Activated CD8-positive, alpha-beta memory T cell treated with anti-CD3 and anti-CD28 coated beads for 48 hours (primary cell): ENCODE measurements at regions not wholly inside any gene's neighbourhood (a gene's known extent, or its start where the extent isn't known, plus 50 kb on each side); places are given as distances from the start of the nearest gene placed in this dataset.
"Not testable (repeated sequence)": the region's sequence is repeated elsewhere in the genome, so short reads cannot be mapped to it uniquely, and the experiment has no call there.

ENCODE experiments used
- DNase-seq, 3 experiments: peaks; one replicate each; pipeline ENCODE4 v3.0.0-alpha.2; 2020; ENCODE audit warnings: low read depth in 2 of 3, low spot score in 2 of 3

DNA sequence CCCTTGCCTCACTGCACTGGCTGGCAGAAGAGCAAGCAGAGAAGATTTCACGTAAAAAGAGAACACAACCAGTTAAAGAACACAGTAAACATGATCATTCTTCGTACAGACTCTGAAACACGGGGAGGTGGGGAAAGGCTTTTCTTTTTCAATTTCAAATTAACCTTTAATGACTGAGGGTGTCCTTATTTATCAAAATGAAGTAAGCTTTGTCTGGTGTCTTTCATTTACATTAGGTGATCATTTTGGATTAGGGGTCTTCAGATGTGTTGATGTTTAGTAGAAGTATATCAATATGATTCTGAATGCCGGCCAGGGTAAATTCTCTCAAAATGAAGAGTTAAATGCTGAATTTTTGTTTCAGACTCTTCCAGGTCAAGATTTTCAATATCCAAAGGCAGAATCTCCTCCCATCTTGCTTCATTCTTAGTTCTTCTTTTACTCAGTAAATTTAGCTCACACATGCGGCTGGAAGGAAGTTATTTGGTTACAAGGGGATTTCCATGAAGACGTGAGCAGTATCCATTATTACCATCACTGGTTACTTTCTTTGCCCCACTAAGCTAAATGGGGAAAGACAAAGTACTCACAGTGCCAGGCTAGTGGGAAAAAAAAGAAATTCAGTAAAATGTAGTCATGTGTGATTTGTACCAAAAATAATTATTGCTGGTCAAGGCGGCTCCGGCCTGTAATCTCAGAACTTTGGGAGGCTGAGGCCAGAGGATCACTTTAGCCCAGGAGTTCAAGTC is 272.2 kb upstream of the NR2F2 start:
- no peak for DNase-seq

DNA sequence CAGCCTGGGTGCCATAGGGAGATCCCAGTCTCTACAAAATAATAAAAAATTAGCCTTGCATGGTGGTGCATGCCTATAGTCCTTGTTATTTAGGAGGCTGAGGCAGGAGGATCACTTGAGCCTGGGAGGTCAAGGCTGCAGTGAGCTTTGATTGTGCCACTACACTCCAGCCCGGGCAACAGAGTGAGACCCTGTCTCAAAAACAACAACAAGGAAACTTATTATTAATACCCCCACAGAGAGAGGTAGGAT is 271.7 kb upstream of the NR2F2 start:
- not testable (repeated sequence) for DNase-seq

DNA sequence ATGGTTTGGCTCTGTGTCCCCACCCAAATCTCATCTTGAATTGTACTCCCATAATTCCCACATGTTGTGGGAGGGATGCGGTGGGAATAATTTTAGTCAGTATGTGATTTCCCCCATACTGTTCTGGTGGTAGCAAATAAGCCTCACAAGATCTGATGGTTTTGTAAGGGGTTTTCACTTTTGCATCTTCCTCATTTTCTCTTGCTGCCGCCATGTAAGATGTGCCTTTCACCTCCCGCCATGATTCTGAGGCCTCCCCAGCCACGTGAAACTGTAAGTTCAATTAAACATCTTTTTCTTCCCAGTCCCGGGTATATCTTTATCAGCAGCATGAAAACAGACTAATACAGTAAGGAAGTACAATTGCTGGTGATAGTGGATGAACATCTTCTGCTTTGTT is 269.9 kb upstream of the NR2F2 start:
- not testable (repeated sequence) for DNase-seq

DNA sequence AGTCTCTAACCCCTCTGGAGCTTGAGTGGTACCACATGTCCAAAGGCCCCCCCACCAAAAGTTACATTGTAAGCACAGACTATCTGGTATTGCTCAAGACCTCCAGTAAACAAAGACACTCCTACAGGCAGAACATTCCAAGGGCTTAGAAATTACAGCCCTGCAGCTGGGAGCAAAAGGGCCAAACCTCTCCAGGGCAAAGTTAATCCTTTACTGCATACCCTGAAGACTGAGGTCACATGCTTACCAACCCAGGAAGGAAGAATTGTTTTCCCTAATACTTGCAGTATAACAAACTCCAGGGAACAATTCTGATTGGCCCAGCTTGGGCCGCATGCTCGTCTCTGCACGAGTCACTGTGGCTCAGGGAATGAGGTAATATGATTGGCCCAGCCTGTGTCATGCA is 266.1 kb upstream of the NR2F2 start:
- DNase-seq: no peak

DNA sequence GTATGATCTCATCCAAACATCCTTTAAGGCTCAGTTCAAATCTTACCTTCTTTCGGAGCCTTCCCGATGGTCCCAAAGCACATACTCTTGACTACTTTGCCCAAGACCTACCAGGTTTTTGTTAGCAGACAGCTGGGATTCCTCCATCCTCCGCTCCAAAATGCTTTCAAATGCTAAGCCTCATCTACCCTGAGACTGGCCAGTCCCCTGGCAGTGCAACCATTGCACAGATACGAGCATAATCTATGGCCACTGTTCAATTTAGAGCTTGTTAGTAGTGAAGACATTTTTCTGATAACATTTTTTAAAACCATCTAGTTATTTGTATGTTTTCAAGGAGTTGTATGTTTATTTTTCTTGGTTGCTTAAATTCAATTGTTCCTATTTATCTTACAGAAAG is 264.4 kb upstream of the NR2F2 start:
- no peak for DNase-seq

DNA sequence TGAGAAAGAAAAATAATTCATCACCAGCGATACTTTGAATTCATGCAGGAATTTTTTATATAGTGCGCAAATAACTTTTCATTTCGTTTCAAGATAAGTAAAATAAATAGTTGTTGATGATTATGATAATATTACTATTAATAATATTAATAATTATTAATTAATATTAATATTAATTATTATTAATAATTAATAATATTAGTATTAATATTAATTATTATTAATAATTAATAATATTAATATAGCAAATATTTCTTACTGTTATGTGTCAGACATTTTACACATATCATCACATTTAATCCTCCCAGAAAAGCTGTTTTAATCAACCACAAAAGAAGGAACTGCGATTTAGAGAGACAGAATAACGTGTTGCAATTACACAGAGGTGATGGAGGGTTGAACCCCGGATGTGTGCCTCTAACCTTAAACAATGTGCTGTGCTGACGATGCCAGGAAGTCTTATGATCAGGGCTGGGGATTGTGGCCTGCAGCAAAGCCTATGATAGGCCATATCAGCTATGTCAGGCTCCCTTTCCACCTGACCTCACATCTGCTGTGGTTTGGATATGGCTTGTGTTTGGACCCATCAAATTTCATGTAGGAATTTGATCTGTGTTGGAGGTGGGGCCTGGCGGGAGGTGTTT is 263.5 kb upstream of the NR2F2 start:
- DNase-seq: no peak

DNA sequence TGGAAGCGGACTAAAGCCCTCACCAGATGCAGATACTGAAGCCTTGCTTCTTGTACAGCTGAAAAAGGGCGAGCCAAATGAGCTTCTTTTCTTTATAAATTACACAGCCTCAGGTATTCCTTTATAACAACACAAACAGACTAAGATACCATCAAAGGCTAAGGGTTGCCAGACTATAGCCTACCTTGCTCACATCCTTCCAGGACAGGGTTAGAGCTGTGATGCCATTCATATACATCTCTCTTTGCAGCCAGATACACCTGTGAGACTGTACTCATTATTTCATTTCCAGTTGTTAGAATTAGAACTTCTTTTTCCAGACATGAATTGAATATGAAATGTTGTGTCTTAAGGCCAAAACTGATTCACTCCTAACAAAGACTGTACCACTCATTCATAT is 262.8 kb upstream of the NR2F2 start:
- no peak for DNase-seq

DNA sequence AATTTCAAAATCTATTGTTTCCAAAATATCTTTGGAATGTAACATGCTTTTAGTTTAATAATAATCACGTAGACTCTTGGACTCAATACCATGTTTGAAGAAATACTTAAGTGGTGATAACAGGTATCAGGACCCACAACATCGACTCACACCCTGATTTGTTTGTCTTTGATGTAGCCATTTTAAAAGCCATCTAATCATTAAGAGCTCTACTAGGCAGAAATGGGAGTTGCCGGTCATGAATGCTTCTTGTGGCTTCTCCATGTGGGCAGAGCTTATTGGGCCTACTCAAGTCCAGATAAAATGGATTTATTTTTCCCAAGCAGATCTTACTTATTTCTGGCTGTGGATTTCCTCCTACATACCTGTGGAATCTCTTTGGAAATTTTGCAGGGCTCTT is 261.6 kb upstream of the NR2F2 start:
- DNase-seq: no peak

DNA sequence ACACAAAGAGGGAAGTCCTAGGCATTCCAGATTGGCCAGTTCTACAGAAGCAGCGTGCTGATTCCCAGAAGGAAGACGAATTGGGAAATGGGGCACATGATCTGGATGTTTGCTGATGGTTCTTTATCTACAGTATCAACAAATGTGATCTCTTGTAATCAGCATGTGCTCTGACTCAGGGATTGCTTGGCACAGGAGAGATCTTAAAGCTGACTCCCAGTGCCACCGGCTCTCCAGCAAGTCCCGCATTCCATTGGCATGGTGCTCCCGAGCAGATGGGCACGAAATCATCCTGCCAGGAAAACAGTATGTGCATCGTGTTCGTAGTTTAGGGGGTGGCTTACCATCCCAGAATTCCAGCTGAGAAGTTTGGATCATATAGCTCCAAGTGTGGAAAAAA is 259.9 kb upstream of the NR2F2 start:
- no peak for DNase-seq

DNA sequence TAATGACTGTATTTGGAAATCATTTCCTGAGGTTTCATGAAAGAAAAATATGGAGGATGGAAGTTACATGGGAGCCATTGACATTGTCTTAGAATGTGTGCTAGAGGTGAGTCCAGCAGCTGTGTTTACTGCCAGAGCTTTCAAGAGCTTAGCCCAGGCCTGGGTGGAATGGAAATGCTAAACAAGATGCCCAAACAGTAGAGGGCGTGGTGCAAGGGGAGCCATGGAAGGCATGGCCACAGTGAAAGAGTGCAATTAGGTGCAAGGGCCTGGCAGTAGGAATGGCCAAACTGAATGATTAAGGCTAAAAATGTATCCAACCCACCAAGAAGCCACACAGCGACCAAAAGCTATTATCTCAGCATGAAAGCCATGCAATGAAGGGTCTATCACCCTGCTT is 257.7 kb upstream of the NR2F2 start:
- no peak for DNase-seq

DNA sequence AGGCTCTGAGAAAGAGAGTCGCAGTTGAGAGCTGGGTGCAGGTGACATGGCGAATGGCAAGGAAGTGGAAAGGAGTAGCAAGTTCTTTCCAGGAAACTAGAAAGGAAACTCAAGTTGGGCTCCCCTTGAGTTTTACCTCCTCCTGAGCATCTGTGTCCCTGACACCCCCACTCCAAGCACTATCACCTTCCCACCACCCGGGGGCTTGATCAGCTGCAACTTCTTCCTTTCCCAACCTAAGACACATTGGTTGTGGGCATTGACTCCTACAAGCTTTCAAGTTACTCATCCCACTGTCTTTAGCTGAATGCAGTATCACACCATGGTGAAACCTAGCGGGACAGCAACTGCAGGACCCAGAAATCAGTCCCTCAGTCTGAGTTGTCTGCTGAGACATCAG is 256.6 kb upstream of the NR2F2 start:
- no peak for DNase-seq

DNA sequence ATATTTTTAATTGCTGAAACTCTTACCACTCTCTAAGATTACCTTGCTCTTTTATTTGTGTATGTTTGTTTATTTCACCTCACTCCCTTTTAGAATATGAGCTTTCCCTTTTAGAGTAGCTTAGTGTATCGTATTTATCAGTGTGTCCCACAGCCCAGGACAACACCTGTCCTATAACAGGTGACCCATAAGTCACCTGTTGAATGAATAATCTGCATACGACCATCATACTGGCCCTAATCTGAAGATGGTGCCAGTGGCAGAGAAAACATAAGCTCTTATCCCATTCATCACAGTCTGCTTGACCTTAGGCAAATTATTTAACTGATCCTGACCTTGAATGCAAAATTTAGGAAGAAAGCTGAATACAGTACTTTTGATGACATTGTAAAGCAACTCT is 254.6 kb upstream of the NR2F2 start:
- DNase-seq: no peak

DNA sequence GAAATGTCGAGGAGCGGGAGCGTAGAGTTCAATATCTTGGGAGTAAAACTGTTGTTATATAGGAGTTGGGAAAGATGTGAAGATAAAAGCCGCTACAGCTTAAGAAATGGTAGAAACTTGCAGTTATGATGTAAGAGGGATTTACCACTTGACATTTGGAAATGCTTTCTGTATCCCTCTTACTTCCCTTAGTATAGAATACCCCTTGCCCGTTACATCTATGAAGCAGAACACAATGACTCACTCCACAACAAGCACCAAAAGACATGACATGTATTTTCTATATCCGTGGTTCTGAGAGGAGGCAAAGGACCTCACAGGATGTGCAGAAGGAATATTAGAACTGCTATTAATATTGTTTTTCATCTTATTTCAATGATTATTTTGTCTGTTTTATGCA is 254.2 kb upstream of the NR2F2 start:
- no peak for DNase-seq

DNA sequence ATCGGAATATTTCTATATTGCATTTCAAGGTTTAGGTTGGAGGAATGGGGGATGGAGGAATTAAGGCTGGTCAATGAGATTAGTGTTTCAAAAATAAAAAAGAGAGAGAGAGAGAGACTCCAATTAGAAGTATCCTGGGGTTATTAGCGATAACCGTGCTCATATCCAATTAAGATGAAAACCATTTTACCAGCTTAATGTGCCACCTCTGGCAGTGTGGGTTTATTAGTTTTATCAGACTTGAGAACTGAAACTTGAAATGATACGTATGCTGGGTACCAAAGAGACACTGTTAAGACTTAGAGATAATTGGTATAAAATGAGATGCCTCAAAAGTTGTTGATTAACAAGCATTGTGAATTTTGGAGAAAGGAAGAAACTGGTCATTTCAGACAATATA is 251.5 kb upstream of the NR2F2 start:
- DNase-seq: no peak

DNA sequence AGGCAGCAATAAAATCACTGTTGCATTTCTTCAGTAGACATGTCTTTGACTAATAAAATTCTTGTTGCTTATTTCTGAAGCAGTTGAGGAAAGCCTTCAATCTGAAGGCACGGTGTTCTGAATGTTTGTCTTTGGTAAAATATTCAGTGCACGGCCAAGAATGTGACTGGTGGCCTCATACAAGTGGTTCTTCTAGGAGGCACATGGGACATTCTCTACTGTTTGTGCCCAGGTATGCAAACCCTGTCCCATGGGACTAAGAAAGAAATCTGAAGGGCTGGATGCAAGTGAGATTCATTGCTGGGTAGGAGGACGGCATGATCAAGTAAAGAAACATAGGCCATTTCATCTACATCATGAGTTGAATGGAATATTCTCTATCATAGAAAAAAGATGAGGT is 250.6 kb upstream of the NR2F2 start:
- DNase-seq: no peak

DNA sequence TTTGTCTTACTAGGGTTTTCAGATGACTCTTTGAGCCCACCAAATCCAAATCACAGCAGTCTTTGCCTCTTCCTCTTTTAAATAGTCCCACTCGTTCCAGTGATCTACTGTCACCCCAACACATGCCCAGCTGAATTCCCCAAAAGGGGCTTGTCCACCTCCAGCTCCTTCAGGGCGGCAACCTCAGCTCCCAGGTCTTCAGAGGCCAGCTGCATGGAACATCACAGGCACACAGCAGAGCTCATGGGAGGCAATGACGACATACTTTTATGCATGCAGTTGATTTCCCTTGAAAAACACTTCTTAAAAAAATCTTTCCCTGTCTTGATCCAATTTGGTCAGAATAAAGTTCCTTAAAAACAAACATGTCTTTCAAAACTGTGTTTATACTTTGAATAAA is 244.3 kb upstream of the NR2F2 start:
- no peak for DNase-seq

DNA sequence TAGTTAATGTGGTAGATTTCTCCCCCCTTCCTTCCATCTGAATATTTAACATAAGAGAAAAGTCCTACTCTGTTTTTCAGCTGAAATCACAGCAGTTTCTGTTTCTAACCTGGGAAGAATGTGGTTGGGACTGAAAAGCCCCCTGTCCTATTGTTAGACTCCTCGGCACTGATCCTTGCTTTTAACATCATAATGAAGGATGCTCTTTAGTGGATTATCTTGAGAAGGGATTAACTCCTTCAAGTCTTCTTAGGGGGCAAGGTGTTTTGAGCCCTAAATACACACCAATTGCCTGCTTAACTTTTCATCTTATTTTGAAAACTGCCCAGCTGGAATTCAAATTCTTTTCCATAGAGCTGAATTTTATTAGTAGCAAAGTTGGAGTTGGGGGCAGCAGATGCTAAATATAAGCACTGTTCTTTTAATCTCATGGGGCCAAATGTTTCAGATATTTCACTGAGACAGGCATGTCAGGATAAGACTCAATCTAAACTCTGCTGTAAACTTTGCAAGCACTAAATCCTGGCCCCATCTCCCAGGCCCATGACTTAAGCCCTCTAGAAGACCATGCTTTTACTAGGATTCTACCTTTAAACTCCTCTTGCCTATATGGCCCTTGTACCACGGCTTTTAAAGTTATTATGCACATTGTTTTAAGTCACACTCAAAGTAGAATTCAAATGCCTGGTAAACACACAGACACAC is 243.2 kb upstream of the NR2F2 start:
- no peak for DNase-seq

DNA sequence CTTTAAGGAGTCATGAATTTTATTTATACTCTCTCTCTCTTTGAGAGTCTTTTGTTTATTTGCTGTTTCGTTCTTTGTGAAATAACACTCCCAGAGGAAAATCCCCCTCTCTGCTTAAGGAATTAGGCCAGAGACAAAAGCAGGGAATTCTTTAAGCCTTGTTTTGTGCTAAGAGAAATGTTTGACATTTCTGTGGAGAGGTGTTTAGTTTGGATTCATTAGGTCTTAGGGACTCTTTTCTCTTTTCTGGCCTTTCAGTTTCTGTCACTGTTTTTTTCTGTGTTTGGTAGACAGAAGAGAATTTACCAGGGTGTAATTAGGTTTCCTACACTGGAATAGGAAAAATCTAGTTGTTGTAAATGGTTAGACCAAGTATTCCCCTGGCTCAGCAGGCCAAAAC is 241.8 kb upstream of the NR2F2 start:
- DNase-seq: no peak

DNA sequence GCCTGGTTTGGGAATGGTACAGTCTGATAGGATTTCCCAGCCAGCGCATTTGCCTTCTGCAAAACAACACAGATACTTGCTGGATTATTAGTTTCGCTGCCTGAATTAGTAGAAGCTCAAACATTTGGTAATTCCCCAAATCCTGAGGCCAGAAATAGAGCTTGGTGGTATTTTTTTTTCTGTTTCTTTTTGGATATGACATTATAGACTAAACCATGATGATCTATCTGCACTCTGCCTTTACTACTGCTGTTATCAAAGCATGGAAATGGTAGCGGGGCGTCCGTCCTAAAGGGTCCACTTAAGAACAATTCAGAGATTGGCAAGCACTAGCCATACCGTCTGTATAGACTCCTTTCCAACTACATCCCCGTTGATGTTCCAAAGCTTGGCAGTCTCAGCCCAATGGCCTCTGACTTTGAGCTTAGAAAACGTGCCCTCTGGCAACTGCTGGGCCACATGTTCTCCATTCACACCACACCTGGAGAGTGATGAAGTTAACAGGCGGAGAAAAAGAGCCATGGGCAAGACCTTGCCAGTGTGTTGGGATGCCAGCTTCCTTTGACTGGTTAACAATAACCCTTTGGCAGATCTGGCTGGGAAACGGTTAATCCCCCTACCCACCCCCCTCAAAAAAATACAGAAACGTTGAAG is 241.0 kb upstream of the NR2F2 start:
- DNase-seq: no peak

DNA sequence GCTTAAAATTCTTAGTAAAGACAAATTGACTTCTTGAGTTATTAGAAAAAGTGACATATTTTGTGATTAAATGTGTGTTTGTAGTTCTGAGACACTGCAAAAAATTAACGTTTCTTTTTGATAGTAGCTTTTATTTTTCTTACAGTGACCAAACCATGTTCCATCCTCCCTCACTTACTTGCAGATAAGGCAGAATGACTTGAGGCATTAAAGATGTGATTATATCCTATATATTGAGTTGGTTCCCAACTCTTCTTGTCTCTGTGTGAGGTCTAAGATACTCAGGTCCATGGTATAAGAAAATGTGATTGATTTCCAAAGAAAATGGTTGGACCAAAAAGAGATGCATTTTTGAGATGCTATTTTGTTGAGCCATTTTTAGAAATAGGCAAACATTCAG is 238.3 kb upstream of the NR2F2 start:
- DNase-seq: no peak

DNA sequence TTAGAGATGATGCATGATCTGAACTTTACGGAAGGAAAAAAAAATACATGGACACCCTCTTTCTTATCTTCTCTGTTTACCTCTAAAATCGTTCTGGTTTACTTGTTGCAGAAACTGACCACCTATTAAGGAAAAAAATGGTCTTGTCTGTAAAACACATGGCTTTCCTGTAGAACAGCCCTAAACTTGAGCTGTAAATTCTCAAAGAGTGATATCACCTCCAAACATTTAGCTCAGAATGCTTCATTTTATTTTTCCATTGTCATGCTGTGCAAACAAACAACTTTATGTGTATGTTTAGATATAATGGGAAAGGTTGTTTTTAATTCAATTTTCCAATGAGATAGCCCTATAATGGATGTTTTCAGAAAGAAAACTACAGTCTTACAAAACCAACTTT is 237.4 kb upstream of the NR2F2 start:
- no peak for DNase-seq

DNA sequence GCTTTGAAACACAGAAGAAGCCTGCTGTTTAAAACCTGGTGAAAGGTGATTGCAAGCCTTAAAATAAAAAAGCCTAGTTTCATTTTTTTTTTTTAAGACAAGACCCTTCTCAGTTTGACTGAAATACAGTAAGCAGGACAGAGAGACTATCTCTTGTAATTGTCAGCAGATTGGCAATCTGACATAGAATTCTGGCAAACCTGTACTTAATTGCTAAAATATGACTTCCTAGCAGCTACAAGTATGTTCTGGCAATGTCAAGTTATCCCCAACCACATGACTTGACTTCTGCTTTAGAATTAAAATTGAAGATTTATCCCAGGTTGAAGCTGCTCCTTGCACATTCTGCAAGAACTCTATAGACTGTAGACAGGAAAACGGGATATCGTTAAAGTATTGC is 232.8 kb upstream of the NR2F2 start:
- DNase-seq: no peak
